B cell (primary cell): ENCODE measurements at regions not wholly inside any gene's neighbourhood (a gene's known extent, or its start where the extent isn't known, plus 50 kb on each side); places are given as distances from the start of the nearest gene placed in this dataset.

Source experiments
- ATAC-seq: fragments of 200-7000 bp; cut with Tn5 transposase; one replicate; pipeline ENCODE4 v1.10.0; 2021; ENCODE audit warnings: low read depth, mild to moderate bottlenecking, moderate number of reproducible peaks, moderate library complexity
- CTCF ChIA-PET: fragments of 350-600 bp; sonication (Branson Sonifier 250); formaldehyde crosslinking; loops from one replicate; lab custom pipeline; 2021; ENCODE audit warnings: antibody characterized with exemption, inconsistent platforms; lab: Charles Lee
- POLR2A ChIA-PET: fragments of 350-600 bp; sonication (Branson Sonifier 250); formaldehyde crosslinking; loops from one replicate; lab custom pipeline; 2021; ENCODE audit warnings: antibody characterized with exemption; lab: Charles Lee
- DNase-seq: peaks from one replicate; pipeline ENCODE4 v3.0.0; 2013
- H2AFZ ChIP-seq: 2 replicates; pipeline ENCODE4 v1.6.1; 2012; ENCODE audit warnings: mild to moderate bottlenecking, low read depth, low read length; ENCODE audit not compliant: insufficient read depth, poor library complexity, severe bottlenecking
- H3K27ac ChIP-seq, 2 donors: 1 replicate in 1 of 2; 2 replicates in 1 of 2; pipeline ENCODE4 v1.5.1; 2012 to 2013; ENCODE audit warnings: low read length in 2 of 2, mild to moderate bottlenecking in 2 of 2, moderate library complexity in 1 of 2
- H3K27me3 ChIP-seq, 4 experiments: fragments of 200-600 bp in 1 of 4; sonication (generic) in 1 of 4; replicated peaks in 1 of 4; 1 replicate in 2 of 4; 2 replicates in 2 of 4; pipeline versions ENCODE4 v1.6.1 to v1.7.0; 2013 to 2016; ENCODE audit warnings: low read length in 3 of 4, mild to moderate bottlenecking in 2 of 4, mixed read lengths in 1 of 4, moderate library complexity in 1 of 4; ENCODE audit not compliant: insufficient read depth in 4 of 4, control insufficient read depth in 3 of 4; ENCODE audit errors: control extremely low read depth in 1 of 4
- H3K36me3 ChIP-seq, 2 experiments: replicated peaks in 1 of 2; 1 replicate in 1 of 2; 2 replicates in 1 of 2; pipeline versions ENCODE4 v1.6.1 to v1.7.1; 2013; ENCODE audit warnings: low read length in 1 of 2; ENCODE audit not compliant: insufficient read depth in 2 of 2, control insufficient read depth in 1 of 2; ENCODE audit errors: control extremely low read depth in 1 of 2, extremely low read depth in 1 of 2
- H3K4me1 ChIP-seq, 2 donors: fragments of 200-600 bp in 1 of 2; sonication (generic) in 1 of 2; 1 replicate in 1 of 2; 2 replicates in 1 of 2; pipeline versions ENCODE4 v1.5.1 to v1.6.1; 2013 to 2017; ENCODE audit warnings: low read length in 2 of 2; ENCODE audit not compliant: control insufficient read depth in 2 of 2, insufficient read depth in 2 of 2
- H3K4me2 ChIP-seq: replicated peaks from 2 replicates; pipeline ENCODE3; 2012; ENCODE audit warnings: mild to moderate bottlenecking, low read depth, low read length; ENCODE audit not compliant: poor library complexity, severe bottlenecking
- H3K4me3 ChIP-seq, 5 experiments: fragments of 200-600 bp in 1 of 5; sonication (generic) in 1 of 5; 1 replicate in 3 of 5; 2 replicates in 2 of 5; pipeline versions ENCODE4 v1.5.1 to v1.7.0; 2011 to 2016; ENCODE audit warnings: low read length in 4 of 5, mild to moderate bottlenecking in 4 of 5, low read depth in 2 of 5, control low read depth in 1 of 5, moderate library complexity in 1 of 5; ENCODE audit not compliant: insufficient read depth in 1 of 5; ENCODE audit errors: control extremely low read depth in 1 of 5, extremely low read depth in 1 of 5
- H3K79me2 ChIP-seq: fragments of 200-600 bp; sonication (generic); one replicate; pipeline ENCODE4 v1.6.0; 2016; ENCODE audit warnings: low read length; ENCODE audit not compliant: control insufficient read depth, insufficient read depth
- H3K9ac ChIP-seq: fragments of 200-600 bp; sonication (generic); 2 replicates; pipeline ENCODE4 v1.6.1; 2017; ENCODE audit warnings: mild to moderate bottlenecking, low read length, moderate library complexity
- H3K9me3 ChIP-seq, 3 donors: one replicate each; pipeline versions ENCODE4 v1.6.1 to v1.7.1; 2013; ENCODE audit warnings: low read length in 2 of 3; ENCODE audit not compliant: control insufficient read depth in 2 of 3, insufficient read depth in 1 of 3; ENCODE audit errors: control extremely low read depth in 1 of 3
- H4K20me1 ChIP-seq: 2 replicates; pipeline ENCODE4 v1.6.0; 2012; ENCODE audit warnings: mild to moderate bottlenecking, low read length; ENCODE audit not compliant: insufficient read depth, control insufficient read depth, poor library complexity, severe bottlenecking
- H3K27ac Mint-ChIP-seq: one replicate; pipeline ENCODE4 v1.8.0; 2021; ENCODE audit warnings: mixed read lengths
- H3K27me3 Mint-ChIP-seq: one replicate; pipeline ENCODE4 v1.8.0; 2021; ENCODE audit warnings: mixed read lengths
- H3K4me1 Mint-ChIP-seq: one replicate; pipeline ENCODE4 v1.8.0; 2021; ENCODE audit warnings: mixed read lengths
- H3K4me3 Mint-ChIP-seq: one replicate; pipeline ENCODE4 v1.8.0; 2021; ENCODE audit warnings: mixed read lengths
- H3K9me3 Mint-ChIP-seq: one replicate; pipeline ENCODE4 v1.8.0; 2022; ENCODE audit warnings: mixed read lengths; ENCODE audit not compliant: insufficient read depth
- EZH2 ChIP-seq: IDR thresholded peaks from 2 replicates; pipeline ENCODE4 v1.6.1; 2012; ENCODE audit warnings: borderline replicate concordance, low read depth, mild to moderate bottlenecking, moderate library complexity, low read length; ENCODE audit not compliant: insufficient read depth, poor library complexity, severe bottlenecking
- WGBS: methylation state at CpG from one replicate; pipeline ENCODE4 v1.1.5; 2013; ENCODE audit warnings: missing lambda C conversion rate; ENCODE audit not compliant: insufficient coverage; 5-methylcytosine and 5-hydroxymethylcytosine counted together
- intact Hi-C: fragments of 100-400 bp; cut with micrococcal nuclease; formaldehyde crosslinking; loops from one replicate; pipeline ENCODE4 v1.10.0; 2022
- TF ChIP-seq, protein P1 (sequence below): fragments of 200-600 bp; IDR thresholded peaks from one replicate; pipeline ENCODE4 v1.8.0; 2022; ENCODE audit warnings: antibody characterized with exemption, mild to moderate bottlenecking

DNA sequence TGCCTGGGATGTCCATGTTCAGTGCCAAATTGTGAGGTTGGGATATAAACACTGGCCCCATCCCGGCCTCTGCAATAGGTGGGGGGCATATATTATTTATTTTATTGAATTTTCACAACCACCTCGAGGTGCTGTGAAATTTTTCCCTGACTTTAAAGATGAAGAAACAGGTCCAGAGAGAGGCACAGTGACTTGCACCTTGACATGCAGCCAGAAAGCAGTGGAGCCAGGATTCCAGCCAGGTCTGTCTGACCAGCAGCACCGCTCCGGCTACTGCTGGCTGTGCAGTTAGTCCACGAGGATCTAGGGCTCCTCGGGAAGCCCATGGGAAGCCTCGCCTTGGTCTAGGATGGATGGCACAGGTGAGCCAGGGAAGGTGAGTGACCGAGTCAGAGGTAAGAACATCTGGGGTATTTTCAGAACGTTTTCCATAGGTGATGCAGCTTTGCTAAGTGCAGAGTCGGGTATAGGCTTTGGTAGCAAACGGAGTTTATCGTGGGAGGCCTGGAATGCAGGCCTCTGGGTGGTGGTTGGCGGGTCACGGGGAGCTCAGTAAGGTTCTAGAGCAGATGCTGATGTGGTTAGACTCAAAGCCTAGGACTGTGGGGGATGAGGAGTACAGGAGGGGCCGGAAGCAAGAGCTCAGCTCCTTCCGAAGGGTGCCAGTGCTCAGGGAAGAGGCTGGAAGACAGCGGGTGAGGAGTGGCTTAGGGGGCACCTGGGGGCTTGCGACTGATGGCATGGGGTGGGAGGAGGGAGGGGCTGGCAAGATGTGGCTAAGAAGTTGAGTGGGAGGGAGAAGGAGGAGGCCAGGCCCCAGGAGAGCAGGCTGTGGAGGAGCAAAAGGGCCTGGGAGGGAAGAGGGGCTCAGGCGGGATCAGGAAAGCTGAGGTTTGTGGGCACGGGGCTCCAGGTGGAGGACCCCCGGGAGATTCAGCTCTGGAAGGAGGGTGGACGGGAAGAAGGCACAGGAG, 107.7 kb upstream of the LRPAP1 start:
- CTCF ChIA-PET: no interaction called here
- intact Hi-C loops: no loop called here
- Histone ChIP-seq H3K27ac (no peak overlapping the region), H3K4me3 (no peak overlapping the region), H3K4me1 (no peaks in the 10 kb centered on the region), H2AFZ (no peak overlapping the region), H3K27me3 (no peaks in the 10 kb centered on the region), H3K79me2 (no peaks in the 10 kb centered on the region), H3K9me3 (peaks cover 0 to 2% (median 0%) of the 10 kb centered on the region in 3 donors), H3K4me2 (no peak overlapping the region), H3K36me3 (no peaks in the 10 kb centered on the region), H3K9ac (no peak overlapping the region), H4K20me1 (no peaks in the 10 kb centered on the region)
- TF ChIP-seq, protein P1, sequence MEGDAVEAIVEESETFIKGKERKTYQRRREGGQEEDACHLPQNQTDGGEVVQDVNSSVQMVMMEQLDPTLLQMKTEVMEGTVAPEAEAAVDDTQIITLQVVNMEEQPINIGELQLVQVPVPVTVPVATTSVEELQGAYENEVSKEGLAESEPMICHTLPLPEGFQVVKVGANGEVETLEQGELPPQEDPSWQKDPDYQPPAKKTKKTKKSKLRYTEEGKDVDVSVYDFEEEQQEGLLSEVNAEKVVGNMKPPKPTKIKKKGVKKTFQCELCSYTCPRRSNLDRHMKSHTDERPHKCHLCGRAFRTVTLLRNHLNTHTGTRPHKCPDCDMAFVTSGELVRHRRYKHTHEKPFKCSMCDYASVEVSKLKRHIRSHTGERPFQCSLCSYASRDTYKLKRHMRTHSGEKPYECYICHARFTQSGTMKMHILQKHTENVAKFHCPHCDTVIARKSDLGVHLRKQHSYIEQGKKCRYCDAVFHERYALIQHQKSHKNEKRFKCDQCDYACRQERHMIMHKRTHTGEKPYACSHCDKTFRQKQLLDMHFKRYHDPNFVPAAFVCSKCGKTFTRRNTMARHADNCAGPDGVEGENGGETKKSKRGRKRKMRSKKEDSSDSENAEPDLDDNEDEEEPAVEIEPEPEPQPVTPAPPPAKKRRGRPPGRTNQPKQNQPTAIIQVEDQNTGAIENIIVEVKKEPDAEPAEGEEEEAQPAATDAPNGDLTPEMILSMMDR: no peak
- TF ChIP-seq EZH2: no peak
- 79% methylated on average over 21 of the region's 22 CpGs for WGBS
- Mint-ChIP-seq H3K27ac (no peak overlapping the region), H3K4me1 (no peaks in the 10 kb centered on the region), H3K27me3 (no peaks in the 10 kb centered on the region), H3K9me3 (peaks cover 2% of the 10 kb centered on the region), H3K4me3 (no peak overlapping the region)
- ATAC-seq (no peak), DNase-seq (no peak)
- POLR2A ChIA-PET: no interaction called here
